Fibroblast of skin of back (primary cell): ENCODE measurements at regions not wholly inside any gene's neighbourhood (a gene's known extent, or its start where the extent isn't known, plus 50 kb on each side); places are given as distances from the start of the nearest gene placed in this dataset.
A peak's percentile ranks its signal among the peaks of the same experiment; 100 is the strongest.
"Not testable (repeated sequence)": the region's sequence is repeated elsewhere in the genome, so short reads cannot be mapped to it uniquely, and the experiment has no call there.

Source experiments
- DNase-seq: peaks from one replicate; pipeline ENCODE4 v3.0.0-alpha.2; 2013

GRCh38 chr1:207243442-207244408 lies 77.8 kb upstream of the CD55 start:
- no peak for DNase-seq

- no peak for DNase-seq
These were observed 77.1 kb upstream of the CD55 start for GRCh38 chr1:207244409-207244801.

- DNase-seq, result no peak
These were observed 76.4 kb upstream of the CD55 start for GRCh38 chr1:207245124-207245523.

GRCh38 chr1:207248544-207249198 lies 72.8 kb upstream of the CD55 start:
- DNase-seq, result no peak

- DNase-seq, result no peak
These were observed 71.0 kb upstream of the CD55 start for GRCh38 chr1:207250431-207250830.

GRCh38 chr1:207251066-207251465 lies 70.4 kb upstream of the CD55 start:
- DNase-seq, result no peak

- no peak for DNase-seq
These were observed 64.6 kb upstream of the CD55 start for GRCh38 chr1:207256869-207257268.

GRCh38 chr1:207259391-207259790 lies 62.1 kb upstream of the CD55 start:
- DNase-seq, result peak; percentile 43

- DNase-seq, result peak; percentile 23
These were observed 59.5 kb upstream of the CD55 start for GRCh38 chr1:207261971-207262370.

- not testable (repeated sequence) for DNase-seq
These were observed 58.6 kb upstream of the CD55 start for GRCh38 chr1:207262891-207263290.

- no peak for DNase-seq
These were observed 56.7 kb upstream of the CD55 start for GRCh38 chr1:207264663-207265252.

- no peak for DNase-seq
These were observed 53.1 kb upstream of the CD55 start for GRCh38 chr1:207268337-207268736.

- DNase-seq, result no peak
These were observed 52.5 kb upstream of the CD55 start for GRCh38 chr1:207268753-207269511.
